HG02970 (cell line): ENCODE measurements at regions not wholly inside any gene's neighbourhood (a gene's known extent, or its start where the extent isn't known, plus 50 kb on each side); places are given as distances from the start of the nearest gene placed in this dataset.
"Not testable (repeated sequence)": the region's sequence is repeated elsewhere in the genome, so short reads cannot be mapped to it uniquely, and the experiment has no call there.

Experiments
- ATAC-seq: cut with Tn5 transposase; IDR thresholded peaks from one replicate; pipeline ENCODE4 v1.9.1; 2021; ENCODE audit warnings: mild to moderate bottlenecking, moderate library complexity, moderate number of reproducible peaks; ENCODE audit not compliant: unreplicated experiment, low FRiP score

DNA sequence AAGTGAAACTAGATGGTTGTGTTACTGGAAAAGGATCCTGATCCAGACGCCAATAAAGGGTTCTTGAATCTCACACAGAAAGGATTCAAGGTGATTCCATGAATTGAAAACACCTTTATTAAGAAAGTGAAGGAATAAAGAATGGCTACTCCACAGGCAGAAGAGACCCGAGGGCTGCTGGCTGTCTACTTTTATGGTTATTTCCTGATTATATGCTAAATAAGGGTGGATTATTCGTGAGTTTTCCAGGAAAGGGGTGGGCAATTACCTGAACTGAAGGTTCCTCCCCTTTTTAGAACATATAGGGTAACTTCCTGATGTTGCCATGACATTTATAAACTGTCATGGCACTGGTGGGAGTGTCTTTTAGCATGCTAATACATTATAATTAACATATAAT, 50.9 kb upstream of the WARS2 start:
- no peak for ATAC-seq

DNA sequence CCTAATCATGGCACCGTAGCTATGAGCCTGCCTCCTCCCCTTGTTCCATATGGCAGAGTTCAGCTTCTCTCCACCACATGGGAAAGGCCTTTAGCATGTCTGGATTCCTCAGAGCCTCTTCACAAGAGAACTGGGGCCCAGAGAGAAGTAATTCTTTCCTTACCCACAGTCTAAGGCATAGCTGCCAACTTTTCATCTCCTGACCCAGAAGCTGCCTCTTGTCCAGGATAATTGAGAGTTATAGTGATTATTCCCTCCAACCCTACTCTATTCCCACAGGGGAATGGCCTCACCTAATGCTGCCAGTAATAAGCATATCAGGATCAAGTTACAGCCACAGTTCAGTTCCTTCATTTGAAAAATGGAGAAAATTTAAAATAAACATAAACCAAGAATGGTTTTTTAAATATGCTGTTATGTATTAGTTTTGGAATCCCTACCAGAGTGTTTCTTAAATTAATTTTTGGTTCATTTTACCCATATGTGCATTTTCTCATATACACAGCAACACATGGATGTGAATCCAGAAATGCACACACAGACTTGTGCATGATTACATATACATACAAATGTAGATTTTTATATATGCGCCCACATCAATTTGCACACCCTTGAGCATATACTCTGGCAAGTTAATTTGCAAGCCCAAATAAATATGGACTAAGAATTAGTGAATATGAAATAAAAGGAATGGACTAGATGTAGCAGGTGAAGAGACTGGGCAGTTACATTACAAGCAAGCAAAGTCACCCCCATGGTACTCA, 63.9 kb upstream of the WARS2 start:
- ATAC-seq = no peak

DNA sequence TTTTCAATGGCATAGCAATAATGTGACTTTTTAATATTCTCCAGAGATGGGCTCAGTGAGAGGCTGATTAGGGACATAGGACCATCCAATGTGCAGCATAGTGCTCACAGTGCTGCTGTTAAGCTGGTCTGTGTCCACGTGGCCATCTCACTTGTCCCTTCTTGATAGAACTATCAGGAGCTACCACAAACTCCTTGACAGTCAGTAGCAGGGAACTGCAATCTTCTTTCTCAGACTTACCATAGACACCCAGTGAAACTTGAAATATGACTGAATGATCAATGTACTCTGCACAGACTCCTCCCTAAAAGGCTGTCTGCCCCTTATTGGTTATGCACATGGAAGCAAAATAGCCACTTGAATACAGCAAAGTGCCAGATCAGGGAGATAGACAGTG, 64.5 kb upstream of the WARS2 start:
- no peak for ATAC-seq

DNA sequence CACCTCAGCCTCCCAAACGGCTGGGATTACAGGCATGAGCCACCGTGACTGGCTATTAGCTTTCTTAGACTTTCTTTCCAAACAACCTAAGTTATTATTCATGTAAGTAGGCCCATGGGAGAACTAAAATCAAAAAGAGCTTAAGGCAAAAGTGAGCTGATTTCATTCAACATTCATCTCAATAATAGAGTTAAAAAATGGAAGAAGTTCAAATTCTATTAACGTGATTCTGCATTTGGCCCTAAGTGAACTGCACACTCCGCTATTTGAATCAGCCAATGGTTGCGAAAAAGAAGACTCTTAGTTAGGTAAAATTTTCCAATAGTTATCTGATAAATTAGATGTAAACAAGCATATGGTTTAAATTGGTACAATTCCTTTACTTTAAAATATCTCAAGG, 68.6 kb upstream of the WARS2 start:
- no peak for ATAC-seq

DNA sequence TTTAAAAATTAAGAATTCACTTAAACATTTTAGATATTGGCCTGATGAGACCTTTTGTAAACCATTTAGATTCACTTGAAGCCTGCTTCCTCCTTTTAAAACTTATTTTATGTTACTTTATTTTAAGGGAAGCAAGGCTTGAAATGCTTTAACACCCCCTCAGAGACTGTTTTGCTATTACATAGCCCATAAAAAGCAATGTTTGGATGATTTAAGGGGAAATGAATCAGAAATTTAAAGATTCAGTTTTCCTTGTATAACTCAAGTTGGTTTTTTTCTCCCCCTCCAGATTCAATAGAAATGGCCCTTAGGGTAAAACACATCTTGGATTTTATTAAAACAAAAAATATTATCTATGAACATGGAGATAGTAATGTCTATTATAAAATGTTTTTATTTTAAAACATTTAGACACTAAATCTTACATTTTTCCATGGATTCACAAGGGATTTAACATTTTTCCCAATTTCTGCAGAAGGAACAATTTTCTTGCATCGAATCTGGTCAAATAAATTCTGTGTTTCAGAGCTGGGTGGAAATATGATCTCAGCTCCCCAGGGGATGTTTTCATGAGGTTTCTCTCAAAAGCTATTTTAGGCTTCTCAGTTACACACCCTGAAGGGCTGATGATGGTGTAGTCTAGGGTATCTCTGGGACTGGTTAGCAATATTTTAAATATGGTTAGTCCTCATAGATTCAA, 69.3 kb upstream of the WARS2 start:
- no peak for ATAC-seq

DNA sequence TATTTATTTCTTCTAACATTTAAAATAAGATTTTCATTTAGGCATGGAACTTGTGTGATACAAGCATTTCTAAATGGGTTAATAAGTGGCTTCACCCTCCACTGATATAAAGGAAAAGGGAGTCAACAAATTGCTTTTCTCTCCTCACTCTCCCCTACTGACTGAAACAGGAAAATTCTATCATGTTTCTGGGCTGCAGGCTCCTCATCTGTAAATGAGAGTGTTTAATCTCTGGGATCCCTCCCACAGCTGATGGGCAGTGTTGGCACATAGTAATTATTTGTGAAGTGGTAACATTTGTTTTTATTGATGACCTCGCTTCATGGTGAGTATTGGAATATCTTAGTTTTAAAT, 69.8 kb upstream of the WARS2 start:
- ATAC-seq = no peak

DNA sequence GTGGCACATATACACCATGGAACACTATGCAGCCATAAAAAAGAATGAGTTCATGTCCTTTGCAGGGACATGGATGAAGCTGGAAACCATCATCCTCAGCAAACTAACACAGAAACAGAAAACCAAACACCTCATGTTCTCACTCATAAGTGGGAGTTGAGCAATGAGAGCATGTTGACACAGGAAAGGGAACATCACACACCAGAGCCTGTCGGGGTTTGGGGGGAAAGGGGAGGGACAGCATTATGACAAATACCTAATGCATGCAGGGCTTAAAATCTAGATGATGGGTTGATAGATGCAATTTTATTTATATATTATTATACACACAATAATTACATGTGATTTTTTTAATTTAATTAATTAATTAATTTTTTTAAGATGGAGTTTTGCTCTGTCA, 72.8 kb upstream of the WARS2 start:
- not testable (repeated sequence) for ATAC-seq

DNA sequence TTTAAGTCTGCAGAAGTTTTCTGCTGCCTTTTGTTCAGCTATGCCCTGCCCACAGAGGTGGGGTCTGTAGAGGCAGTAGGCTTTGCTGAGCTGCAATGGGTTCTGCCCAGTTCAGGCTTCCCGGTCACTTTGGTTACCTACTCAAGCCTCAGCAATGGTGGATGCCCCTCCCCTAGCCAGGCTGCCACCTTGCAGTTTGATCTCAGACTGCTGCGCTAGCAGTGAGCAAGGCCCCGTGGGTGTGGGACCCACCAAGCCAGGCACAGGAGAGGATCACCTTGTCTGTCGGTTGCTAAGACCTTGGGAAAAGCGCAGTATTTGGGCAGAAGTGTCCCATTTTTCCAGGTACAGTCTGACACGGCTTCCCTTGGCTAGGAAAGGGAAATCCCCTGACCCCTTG, 74.5 kb upstream of the WARS2 start:
- not testable (repeated sequence) for ATAC-seq

DNA sequence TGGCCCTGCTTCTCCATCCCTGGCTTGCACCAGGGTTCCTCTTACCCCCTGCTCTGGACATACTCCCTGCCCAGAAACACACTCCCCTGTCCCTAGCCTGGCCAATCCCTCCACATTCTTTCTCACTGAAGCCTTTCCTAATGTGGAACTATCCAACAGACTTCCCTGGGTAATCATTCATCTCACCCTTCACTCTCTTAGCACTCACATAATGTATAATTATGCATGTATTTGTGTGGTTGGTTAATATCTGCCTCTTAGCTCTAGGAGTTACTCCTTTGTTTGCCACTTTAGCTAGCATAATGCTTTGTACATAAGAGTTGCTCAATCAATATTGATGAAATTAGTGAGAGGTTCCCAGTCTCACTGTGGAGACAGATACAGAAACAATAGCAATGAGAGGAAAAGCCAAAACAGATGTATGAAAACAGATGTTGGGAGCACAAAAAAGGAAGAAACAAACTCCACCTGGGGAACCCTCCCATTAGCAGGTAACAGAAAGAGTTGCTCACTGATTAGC, 76.9 kb upstream of the WARS2 start:
- no peak for ATAC-seq

DNA sequence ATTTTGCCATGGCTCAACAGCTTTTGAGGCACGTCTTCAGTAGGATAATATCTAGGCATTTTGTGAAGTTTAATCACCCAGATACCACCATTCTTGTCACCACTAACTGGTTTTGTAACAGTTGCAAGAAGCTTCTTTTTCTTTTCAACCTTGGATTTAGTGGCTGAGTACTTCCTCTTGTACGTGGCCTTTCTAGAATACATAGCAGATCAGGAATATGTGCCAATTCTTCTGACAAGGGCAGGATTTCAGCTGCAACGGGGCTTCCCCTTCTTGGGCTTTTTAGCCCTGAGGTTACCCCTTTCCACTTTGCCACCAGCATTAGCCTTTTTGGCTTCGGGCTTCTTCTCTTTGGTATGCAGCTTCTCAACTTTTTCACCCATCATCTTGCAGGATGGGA, 79.3 kb upstream of the WARS2 start:
- ATAC-seq = no peak

DNA sequence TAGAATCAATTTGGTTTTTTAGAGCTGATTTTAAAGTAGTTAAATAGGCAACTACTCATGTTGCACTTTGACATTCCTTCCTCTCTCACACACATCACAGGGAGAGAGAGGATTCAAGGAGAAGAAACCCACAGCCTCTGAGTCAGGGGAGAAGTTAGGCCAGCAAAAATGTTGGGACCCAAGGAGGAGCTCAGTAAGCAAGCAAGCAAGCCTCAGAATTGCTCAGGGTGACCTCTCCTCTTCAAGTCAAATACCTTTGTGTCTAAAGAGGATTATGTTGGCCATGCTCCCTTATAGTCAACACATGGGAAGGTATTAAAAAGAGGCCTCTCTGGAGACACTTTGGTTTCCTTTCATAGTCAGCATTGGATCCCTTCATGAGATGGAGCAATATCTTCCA, 80.5 kb upstream of the WARS2 start:
- ATAC-seq = no peak

DNA sequence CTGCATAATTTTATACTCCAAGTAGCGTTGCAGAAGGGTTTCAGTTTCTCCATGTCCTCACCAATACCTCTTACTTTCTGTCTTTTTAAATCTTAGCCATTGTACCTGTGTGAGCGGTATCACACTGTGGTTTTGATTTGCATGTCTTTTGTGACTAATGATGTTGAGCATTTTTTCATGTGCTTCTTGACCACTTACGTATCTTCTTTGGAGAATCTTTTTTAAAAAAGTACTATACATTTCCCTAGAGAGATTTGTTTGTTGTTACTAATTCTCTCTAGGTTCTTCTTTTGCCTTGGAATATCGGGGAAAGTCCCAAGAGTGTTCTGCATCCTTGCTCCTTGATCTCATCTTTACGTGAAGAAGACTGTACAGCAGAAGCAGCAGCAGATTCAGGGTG, 81.8 kb upstream of the WARS2 start:
- no peak for ATAC-seq

DNA sequence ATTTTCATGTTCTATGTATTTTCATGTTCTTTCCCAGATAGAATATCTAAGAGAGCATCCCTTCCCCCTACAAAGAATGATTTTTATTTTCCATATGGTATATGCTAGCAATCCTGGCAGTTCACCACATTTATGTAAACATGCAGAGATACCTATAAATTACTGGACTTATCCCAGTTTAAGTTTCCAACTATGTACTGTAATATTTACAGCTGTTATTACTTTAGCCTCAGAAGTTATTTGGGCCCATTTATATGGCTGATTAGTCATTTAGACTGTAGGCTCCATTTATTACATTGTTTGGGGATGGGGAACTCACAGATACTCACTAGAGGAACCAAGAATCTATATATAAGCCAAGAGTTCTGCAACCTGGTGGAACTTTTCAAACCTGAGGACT, 84.8 kb upstream of the WARS2 start:
- no peak for ATAC-seq

DNA sequence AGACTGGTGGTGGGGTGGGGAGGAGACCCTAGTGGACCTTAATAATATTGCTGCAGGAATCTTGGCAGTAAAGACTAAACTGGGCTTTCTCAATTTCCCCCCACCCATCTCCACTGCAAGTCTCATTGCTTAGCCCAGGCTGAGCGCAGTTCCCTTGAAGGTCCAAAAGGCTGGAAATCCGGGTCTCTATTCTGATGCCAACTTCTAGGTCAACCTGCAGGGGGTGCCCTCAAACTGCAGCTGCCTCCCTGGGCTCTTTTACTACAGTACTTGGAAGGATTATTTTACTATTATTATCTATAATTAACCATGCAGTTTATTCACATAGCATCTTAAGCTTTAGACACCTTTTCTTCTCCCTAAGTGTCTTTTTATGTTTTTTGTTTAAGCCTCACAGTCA, 85.4 kb upstream of the WARS2 start:
- no peak for ATAC-seq

DNA sequence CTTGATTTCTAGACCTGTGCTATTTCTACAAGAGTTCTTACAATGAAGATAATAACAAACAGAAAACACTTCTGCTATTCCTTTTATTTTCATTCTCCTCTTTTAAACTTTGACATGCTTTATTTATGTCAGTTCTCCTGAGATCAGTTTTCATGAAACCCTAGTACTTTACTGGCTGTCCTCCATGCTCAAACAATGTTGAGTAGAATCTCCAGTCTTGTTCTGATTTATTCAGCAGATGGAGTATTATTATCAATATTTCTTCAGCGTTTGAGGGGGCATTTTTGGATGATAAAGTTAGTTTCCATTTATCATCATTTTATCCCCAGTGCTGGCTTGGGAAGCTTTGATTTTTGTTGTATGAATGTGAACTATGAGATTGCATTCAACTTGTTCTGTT, 85.9 kb upstream of the WARS2 start:
- ATAC-seq = no peak

DNA sequence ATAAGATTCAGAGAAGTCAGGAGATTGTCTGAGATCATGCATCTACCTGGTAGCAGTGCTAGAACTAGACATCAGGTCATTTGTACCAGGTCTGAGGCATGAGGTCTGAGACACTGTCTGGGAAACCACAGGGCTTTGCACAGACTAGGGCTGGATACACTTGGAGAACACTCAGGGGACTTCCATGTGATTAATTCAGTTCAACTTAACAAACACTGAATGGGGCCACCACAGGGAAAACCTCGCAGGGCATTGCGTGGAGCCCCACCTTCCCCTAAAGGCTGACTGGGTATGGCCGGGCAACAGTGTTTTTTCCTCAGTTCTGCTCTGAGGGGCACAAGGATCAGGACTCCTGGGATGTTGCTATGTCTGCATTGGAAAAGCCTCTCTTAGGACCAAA, 86.5 kb upstream of the WARS2 start:
- no peak for ATAC-seq

DNA sequence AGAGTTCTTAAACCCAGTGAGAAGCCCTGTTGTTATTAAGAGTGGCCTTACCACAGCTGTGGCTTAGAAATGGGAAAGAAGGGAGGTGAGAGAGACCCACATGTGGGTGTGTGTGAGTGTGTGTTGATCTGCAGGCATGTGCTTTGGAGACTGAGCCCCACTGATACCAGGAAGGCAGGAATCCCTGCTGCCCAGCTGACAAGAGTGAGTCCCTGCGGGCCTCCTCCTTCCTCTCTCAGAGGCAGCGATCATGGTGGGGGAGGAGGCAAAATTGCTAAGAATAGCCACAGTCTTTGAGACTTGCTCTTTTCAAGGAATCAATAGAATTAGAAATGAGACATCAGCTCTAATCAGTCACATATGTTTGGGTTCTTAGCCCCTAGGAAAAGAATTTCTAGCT, 87.0 kb upstream of the WARS2 start:
- no peak for ATAC-seq

DNA sequence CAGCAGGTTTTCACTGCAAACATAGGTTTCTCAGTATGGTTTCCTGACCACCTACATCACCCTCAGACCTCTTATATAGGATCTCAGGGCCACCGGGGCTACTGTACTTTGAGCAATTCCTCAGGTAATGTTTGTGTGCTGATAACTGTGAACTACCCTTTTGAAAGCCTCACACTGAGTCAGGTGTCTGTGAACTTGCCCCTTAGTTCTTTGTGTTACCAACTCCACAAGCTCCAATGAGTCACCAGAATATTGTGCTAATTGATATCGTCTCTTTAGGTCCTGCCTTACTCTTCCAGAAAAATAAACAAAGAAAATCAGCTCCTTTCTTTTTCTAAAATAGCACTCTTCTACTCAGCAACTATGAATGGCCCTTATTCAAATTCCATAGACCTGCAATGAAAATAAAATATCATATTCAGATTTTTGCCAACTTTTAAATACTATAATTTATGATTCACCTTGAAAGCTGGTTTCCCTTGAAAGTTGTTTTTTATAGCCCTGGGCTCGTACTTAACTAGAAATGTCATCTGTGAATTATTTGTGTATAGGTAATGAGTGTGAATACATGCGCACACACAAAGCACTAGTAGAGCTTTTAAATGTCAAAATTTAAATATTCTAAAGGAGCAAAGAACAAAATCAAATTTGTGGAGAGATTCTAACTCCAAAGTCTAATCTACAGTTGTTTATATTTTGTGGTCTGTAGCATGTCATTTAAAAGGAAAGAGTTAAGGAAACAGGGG, 88.1 kb upstream of the WARS2 start:
- no peak for ATAC-seq

DNA sequence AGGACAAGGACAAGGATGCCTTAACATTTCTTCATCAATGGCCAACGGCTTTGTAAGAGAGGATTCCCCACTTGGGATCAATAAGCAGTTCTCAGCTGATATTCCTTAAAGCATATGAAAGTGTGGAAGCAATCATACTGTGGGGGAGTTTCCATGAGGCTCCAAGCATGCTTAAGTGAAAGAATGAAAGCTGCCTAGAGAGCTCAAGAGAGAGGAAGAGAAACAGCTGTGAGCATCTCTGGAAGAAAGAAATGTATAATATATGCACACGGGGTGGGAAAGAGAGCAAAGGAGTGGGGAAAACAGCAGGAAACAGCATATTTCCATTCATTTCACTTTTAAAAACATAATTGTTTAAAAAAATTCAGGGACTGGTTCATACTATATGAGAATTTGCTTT, 94.7 kb upstream of the WARS2 start:
- ATAC-seq = no peak

DNA sequence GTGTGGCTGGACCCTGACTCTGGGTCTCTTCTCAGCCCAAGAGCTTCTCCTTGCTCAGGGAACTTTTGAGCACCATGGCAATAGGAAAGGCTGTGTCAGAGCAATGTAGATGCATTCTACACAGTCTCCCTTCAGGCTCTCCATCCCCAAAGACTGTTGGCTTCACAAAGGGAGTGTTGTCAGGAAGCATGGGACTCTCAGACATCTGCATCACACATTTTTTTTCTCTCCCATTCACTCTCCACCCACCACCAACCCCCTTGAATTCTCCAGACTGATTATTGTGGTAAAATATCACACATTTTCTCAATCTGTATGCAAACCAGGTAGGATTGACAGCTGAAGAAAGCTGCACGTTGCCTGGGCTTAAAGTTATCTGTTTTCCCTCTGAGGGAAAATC, 105.4 kb upstream of the WARS2 start:
- no peak for ATAC-seq

DNA sequence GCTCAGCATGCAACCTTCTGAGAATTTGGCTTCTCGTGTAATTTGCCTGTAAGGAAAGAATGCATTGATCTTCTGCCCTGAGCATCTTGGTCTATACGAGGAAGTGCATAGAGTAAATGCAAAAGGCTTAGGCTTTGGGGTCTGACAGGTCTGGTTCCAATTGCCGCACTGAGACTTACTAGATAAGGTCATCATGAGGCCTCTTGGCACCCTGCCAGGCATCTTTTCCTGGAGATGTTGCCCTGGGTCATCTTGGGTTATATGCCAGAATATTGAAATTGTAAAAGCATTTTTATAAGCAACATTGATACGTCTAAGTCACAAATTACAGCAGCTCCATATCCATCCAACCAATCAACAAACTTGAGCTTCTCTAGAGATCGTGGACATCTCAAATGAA, 108.8 kb upstream of the WARS2 start:
- ATAC-seq = no peak

DNA sequence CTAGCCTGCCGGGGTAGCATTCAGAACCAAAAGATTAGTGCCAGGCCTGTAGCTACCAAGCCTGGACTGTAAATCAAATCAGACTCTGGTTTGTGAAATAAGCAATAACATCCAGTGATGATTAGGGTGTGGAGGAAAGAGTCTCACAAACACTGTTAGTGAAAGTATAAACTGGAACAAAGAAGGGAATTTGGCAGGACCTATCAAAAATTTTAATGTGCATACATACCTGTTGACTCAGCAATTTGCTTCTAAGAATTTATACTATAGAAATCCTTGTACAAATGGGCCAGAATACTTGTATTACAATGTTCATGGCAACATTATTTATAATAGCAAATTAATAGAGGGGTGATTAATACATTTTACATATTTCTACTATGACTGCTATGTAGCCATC, 109.8 kb upstream of the WARS2 start:
- ATAC-seq = no peak
